Spinal cord (tissue), 9 donors: ENCODE measurements at regions not wholly inside any gene's neighbourhood (a gene's known extent, or its start where the extent isn't known, plus 50 kb on each side); places are given as distances from the start of the nearest gene placed in this dataset.
"Not testable (repeated sequence)": the region's sequence is repeated elsewhere in the genome, so short reads cannot be mapped to it uniquely, and the experiment has no call there.

Experiments used
- DNase-seq, 6 donors: peaks; one replicate each; pipeline versions ENCODE4 v3.0.0 to v3.0.0-alpha.2; 2013 to 2015; ENCODE audit warnings: low spot score in 6 of 6, low read depth in 4 of 6
- H3K27ac ChIP-seq: one replicate; pipeline ENCODE4 v1.5.1; 2013; ENCODE audit warnings: low read depth, low read length, control low read depth
- H3K27me3 ChIP-seq: one replicate; pipeline ENCODE4 v1.6.1; 2013; ENCODE audit warnings: low read length; ENCODE audit not compliant: control insufficient read depth, insufficient read depth
- H3K36me3 ChIP-seq: one replicate; pipeline ENCODE4 v1.6.1; 2013; ENCODE audit warnings: low read length; ENCODE audit not compliant: control insufficient read depth, insufficient read depth
- H3K4me1 ChIP-seq: one replicate; pipeline ENCODE4 v1.6.1; 2013; ENCODE audit warnings: low read length; ENCODE audit not compliant: control insufficient read depth, insufficient read depth
- H3K4me3 ChIP-seq: one replicate; pipeline ENCODE4 v1.5.1; 2013; ENCODE audit warnings: low read depth, low read length, control low read depth
- H3K9me3 ChIP-seq: one replicate; pipeline ENCODE4 v1.6.1; 2013; ENCODE audit warnings: low read length; ENCODE audit not compliant: control insufficient read depth, insufficient read depth
- WGBS: methylation state at CpG from one replicate; pipeline ENCODE4 v1.1.5; 2013; ENCODE audit warnings: missing lambda C conversion rate; ENCODE audit not compliant: insufficient coverage; 5-methylcytosine and 5-hydroxymethylcytosine counted together
- donor health status: healthy.

GRCh38 chr3:91469251-91469650 lies 2361.8 kb downstream of the EPHA3 start:
- not testable (repeated sequence) for H3K27me3 ChIP-seq, H3K9me3 ChIP-seq, H3K36me3 ChIP-seq, DNase-seq, H3K27ac ChIP-seq, H3K4me1 ChIP-seq, H3K4me3 ChIP-seq
- WGBS, result 87% methylated on average over 3 of the region's 3 CpGs

GRCh38 chr3:91485026-91485425 lies 2377.6 kb downstream of the EPHA3 start:
- not testable (repeated sequence) for H3K27ac ChIP-seq, H3K4me1 ChIP-seq, H3K36me3 ChIP-seq, H3K4me3 ChIP-seq, H3K27me3 ChIP-seq, H3K9me3 ChIP-seq
- DNase-seq, result peak in 1 of 6 donors; percentile 1

DNA sequence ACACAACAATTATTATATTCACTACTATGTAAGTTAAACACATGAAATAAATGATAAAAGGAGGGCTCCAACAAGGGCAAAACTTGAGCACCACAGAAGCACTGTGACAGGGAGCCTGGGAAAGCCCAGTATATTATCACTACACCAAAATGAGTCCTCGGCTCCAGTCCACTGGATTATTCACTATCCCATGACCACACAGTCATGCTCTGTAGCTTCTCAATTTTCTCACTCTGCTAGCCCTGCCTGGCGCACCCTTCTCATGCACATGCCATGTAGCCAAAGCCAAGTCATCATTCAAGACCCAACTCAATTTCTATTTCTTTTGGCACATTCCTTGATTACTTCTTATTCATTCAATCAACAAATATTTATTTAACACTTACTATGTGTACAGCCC lies 2378.5 kb downstream of the EPHA3 start:
- H3K27ac ChIP-seq, H3K4me1 ChIP-seq, H3K4me3 ChIP-seq, H3K27me3 ChIP-seq, DNase-seq, H3K9me3 ChIP-seq, H3K36me3 ChIP-seq: not testable (repeated sequence)
- 85% methylated on average over 2 of the region's 2 CpGs for WGBS

- not testable (repeated sequence) for H3K4me3 ChIP-seq, H3K27me3 ChIP-seq, DNase-seq, H3K36me3 ChIP-seq, H3K9me3 ChIP-seq, H3K4me1 ChIP-seq, H3K27ac ChIP-seq
- 60% methylated on average over 1 of the region's 2 CpGs for WGBS
These were observed 2390.3 kb downstream of the EPHA3 start for GRCh38 chr3:91497712-91498111.

DNA sequence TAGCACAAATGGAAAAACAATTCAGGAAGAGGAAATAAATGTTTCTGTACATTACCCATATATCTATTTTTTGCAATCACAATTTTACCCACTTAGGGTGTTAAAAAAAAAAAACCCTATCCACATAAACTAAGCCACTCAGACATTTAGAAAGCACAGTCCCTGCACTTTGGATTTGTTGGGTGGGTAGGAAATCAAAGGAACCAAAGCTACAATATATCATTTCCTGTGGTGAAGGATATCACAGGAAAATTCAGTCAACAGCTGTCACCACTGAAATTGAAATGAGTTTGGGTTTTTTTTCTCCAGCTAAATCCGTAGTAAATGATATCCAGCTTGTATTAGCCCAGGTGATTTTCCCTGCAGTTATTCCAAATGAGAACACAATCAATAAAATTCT lies 2392.4 kb downstream of the EPHA3 start:
- no CpG with 5 or more reads among the region's 1 CpG for WGBS
- H3K27me3 ChIP-seq, DNase-seq, H3K27ac ChIP-seq, H3K4me1 ChIP-seq, H3K9me3 ChIP-seq, H3K36me3 ChIP-seq, H3K4me3 ChIP-seq: not testable (repeated sequence)

DNA sequence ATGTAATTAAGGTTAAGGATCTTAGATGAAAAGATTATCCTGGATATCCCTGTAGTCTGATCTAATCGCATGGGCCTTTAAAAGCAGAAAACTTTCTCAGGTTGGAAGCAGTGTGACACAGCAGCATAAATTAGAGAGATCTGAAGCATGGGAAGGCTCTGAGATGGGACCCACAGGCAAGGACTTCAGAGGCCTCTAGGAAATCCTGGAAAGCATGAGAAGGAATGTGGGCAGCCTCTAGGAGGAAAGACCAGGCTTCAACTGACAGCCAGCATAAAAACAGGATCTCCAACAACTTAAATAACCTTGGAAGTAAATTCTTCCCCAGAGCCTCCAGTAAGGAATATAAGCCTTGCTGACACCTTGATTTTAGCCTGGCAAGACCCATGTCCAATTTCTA lies 2397.5 kb downstream of the EPHA3 start:
- H3K36me3 ChIP-seq, DNase-seq, H3K27ac ChIP-seq, H3K4me3 ChIP-seq, H3K9me3 ChIP-seq, H3K27me3 ChIP-seq, H3K4me1 ChIP-seq: not testable (repeated sequence)
- 78% methylated on average over 1 of the region's 1 CpG for WGBS
